NCI-H1092 treated with DMSO at 0.1 percent for 48 hours (cell line): ENCODE measurements at regions not wholly inside any gene's neighbourhood (a gene's known extent, or its start where the extent isn't known, plus 50 kb on each side); places are given as distances from the start of the nearest gene placed in this dataset.
"Not testable (repeated sequence)": the region's sequence is repeated elsewhere in the genome, so short reads cannot be mapped to it uniquely, and the experiment has no call there.

ENCODE experiments used
- DNase-seq: peaks from one replicate; lab custom pipeline; 2025; lab: John Stamatoyannopoulos, UW

DNA sequence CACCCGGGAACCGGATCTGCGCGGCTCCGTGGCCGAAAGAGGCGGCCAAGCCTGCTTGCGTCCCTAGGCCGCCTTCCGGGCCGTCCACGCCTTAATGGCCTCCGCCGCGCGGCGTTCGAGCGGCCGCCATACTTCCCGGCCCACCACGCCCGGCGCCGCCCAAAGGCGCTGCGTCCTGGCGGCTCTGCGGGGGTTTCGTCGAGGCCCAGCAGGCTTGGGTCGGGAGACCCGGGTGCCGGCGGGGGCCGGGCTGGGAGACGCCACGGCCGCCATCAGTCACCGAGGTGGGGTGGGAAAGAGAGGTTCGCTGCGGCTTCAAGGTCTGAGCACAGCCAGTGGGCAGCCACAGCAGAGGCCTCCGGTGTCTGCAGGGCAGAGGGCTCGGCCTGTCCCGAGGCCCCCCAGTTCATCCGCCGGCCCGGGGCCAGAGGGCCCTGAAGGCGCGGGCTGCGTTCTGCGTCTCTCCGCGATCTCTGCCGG is 545.8 kb upstream of the CDH10 start:
- DNase-seq: no peak

- DNase-seq: no peak
Observed at GRCh38 chr5:25181249-25181648, 536.5 kb upstream of the CDH10 start.

- DNase-seq: not testable (repeated sequence)
Observed at GRCh38 chr5:25162616-25163015, 517.8 kb upstream of the CDH10 start.

- no peak for DNase-seq
Observed at GRCh38 chr5:25160891-25161290, 516.1 kb upstream of the CDH10 start.

- DNase-seq: no peak
Observed at GRCh38 chr5:25150819-25151218, 506.0 kb upstream of the CDH10 start.

DNA sequence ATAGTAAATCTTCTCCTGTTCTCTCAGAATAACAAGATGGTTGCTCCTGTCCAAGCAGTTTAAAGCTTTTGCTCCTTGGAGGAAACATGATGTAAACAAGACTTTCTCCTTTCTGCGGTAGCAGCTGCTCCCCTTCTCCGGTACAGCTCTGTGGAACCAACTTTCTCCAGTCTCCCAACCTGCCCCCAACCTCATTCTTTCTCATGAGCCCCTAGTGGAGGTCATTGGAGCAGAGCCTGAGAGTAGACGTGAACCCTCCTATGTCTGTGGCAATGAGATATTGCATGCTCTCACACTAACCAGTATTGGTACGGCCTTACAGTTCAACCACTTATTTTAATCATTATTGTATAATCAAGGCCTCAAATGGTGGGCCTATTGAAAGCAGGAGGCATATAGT is 483.8 kb upstream of the CDH10 start:
- no peak for DNase-seq

GRCh38 chr5:25119650-25120049 is 474.9 kb upstream of the CDH10 start:
- peak; percentile 7 for DNase-seq

DNA sequence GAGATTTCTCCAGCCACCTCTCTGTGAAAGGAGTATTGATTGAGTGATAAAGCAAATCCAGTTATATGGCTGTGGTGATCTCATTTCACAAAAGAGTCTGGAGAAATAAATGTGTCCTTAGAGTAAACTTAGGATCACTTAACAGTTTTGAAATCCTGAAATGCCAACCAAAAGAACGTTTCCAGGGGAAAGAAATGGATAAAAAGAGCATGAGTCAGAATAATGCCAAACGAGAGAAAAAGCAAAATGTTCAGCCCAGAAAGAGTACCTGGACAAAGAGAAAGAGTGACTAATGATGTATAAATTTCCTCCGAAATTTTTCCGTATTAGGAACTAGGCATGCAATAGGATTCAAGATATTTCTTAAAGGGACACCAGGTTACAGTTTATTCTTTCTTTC is 463.1 kb upstream of the CDH10 start:
- DNase-seq: no peak

DNA sequence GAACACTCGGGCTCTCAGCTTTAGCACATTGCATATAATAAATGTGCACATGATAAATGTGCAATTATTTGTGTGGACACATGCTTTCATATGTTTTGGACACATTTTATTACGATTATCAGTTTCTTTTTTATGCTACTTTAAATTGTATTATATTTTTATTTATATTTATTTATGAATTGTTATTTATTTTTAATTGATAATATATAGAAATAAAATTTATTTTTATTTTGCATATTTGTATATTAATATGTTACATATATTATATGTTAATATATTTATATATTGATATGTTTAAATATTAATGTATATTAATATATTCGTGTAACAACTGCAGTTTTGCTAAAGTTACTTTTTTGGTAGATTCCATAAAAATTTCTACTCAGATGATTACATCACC is 454.8 kb upstream of the CDH10 start:
- DNase-seq: no peak

- no peak for DNase-seq
Observed at GRCh38 chr5:25095261-25095660, 450.5 kb upstream of the CDH10 start.

DNA sequence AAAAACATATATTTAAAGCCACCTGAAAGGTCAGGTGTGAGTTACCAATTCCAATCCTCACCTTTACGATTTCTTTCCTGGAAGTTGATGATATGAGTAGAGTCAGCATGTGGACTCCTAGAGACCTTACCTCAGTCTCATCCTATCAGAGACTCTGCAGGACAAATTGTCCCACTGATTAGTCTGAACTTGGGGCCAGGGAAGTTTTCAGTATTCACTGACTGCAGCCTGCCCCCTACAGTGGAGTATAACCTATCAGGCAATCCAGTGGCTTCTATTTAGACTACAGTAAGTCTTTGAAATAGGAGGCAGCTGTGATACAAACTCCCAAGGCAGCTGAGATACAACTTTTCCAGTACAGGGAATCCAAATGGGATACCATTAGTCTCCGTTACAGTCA is 449.4 kb upstream of the CDH10 start:
- no peak for DNase-seq

DNA sequence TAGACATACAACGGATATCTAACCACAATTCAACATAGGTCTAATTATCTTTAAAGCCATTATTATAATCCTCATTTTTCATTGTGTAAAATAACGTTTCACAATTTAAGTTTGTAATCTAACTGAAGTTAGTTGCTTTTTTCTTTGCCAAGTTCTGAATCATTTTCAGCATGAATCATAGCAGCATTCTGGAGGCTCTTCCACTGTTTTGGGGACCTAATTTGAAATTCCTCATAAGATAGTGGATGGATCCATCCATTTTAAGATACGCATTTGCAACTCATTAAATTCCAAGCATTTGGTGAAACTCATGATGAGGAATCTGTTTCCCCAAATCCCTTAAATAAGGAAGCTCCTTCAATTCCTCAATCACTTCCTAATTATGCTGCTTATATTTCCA is 447.1 kb upstream of the CDH10 start:
- no peak for DNase-seq

GRCh38 chr5:25090854-25091253 is 446.1 kb upstream of the CDH10 start:
- DNase-seq: no peak

GRCh38 chr5:25090275-25090674 is 445.5 kb upstream of the CDH10 start:
- DNase-seq: no peak

DNA sequence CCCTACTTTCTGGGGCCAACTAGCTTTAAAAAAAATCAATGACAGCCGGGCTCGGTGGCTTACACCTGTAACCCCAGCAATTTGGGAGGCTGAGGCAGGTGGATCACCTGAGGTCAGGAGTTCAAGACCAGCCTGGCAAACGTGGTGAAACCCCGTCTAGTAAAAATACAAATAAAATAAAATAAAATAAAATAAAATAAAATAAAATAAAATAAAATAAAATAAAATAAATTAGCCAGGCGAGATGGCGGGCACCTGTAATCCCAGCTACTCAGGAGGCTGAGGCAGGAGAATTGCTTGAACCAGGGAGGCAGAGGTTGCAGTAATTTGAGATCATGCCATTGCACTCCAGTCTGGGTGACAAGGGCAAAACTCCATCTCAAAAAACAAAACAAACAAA is 443.9 kb upstream of the CDH10 start:
- not testable (repeated sequence) for DNase-seq

- DNase-seq: not testable (repeated sequence)
Observed at GRCh38 chr5:25083261-25083660, 438.5 kb upstream of the CDH10 start.

- no peak for DNase-seq
Observed at GRCh38 chr5:25066239-25066638, 421.5 kb upstream of the CDH10 start.

DNA sequence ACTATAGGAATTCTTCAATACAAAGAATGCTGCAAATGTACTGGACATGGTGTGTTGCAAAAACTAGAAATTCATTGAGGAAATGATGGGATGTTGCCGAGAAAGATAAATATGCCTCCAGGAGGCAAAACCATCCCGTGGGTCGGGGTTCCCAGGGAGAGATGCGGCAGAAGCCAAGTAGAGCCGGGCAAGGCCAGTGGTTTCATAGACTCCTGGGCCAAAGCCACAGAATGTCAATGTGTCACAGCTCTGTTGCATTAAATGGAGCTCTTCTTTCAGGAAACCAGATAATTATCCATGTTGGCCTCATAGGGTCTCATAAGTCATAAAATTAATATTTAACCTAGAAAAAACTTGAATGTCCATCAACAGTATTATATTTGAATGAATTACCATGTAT is 419.5 kb upstream of the CDH10 start:
- no peak for DNase-seq

GRCh38 chr5:25060575-25060974 is 415.8 kb upstream of the CDH10 start:
- DNase-seq: no peak

DNA sequence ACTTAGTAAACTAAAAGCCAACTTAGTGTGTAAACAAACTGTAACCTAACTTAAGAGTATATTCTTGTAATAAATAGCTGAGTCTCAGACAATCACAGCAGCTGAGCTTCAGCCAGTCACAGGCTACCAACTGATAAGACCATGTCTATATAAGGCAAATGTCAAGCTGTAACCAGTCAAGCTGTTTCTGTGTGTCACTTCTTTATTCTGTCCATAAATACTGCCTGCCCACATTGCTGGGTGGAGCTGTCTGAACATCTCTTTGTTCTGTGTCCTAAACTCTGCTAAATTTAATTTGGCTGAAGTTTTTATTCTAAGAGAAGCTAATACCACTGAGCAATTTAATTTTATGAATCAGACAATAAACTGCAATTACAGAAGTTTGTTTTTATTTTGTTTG is 412.1 kb upstream of the CDH10 start:
- DNase-seq: no peak

- no peak for DNase-seq
Observed at GRCh38 chr5:25033658-25034057, 388.9 kb upstream of the CDH10 start.

GRCh38 chr5:25029004-25029403 is 384.2 kb upstream of the CDH10 start:
- DNase-seq: peak; percentile 70

DNA sequence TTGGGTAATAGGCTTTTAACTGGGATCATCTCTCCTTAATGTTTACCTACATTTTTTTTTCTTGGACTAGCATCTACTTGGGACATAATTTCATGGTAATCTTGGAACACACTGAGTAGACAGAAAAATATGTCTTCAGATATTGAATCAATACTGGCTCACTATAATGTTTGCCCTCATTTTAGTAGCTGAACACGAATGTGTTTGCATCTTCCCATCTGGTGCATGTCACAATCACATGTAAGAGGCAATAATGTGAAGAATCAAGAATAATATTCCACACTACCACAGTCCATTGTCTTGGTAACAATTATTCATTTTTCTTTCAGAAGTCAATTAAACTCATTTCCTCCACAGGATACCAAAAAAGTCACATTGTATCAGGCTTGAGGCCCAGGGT is 382.7 kb upstream of the CDH10 start:
- no peak for DNase-seq

DNA sequence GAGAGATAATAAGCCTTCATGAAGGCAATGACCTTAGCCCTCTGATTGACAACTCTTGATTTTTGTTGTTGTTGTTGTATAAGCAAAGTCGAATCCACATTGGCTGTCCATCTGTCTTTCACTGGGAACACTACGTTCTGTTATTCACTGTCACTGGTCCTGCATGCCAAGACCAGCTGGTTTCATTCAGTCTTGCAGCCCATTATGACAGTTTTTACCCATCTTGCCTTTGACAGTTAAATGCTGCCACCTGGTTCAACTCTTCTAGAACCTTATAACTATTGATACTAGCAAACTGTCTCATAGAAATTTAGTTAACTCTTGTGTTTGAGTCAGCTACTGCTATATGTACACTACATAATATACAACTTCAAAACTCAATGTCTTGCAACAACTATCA is 382.3 kb upstream of the CDH10 start:
- DNase-seq: no peak

DNA sequence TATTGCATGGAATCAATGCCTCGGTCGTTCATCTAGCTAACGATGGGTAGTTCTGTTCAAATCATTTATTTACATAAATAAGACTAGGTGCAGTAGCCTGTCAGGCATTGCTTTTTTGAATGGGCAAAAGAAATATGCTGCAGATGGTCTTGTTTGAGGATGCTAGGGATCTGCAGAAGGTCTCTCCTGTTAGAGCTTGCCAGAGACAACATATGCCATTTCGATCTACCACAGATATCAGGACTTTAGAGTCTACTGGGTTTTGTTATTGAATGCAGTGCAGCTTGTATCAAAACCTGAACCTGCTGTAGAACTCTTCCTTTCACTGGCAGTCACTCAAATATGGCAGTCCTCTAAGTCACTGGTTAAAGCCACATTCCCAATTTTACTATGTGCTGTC is 381.1 kb upstream of the CDH10 start:
- DNase-seq: no peak
